ENCODE measurements at regions not wholly inside any gene's neighbourhood (a gene's known extent, or its start where the extent isn't known, plus 50 kb on each side); places are given as distances from the start of the nearest gene placed in this dataset.

GRCh38 chr3:34742151-34742550 is 897.2 kb upstream of the ARPP21 start (continued):
- TF ChIP-seq, protein P1, sequence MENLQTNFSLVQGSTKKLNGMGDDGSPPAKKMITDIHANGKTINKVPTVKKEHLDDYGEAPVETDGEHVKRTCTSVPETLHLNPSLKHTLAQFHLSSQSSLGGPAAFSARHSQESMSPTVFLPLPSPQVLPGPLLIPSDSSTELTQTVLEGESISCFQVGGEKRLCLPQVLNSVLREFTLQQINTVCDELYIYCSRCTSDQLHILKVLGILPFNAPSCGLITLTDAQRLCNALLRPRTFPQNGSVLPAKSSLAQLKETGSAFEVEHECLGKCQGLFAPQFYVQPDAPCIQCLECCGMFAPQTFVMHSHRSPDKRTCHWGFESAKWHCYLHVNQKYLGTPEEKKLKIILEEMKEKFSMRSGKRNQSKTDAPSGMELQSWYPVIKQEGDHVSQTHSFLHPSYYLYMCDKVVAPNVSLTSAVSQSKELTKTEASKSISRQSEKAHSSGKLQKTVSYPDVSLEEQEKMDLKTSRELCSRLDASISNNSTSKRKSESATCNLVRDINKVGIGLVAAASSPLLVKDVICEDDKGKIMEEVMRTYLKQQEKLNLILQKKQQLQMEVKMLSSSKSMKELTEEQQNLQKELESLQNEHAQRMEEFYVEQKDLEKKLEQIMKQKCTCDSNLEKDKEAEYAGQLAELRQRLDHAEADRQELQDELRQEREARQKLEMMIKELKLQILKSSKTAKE (IDR thresholded peaks at IDR 0.05; ENCODE audit: low read depth, poor library complexity, severe bottlenecking), result no peak
- TF ChIP-seq SPI1 (IDR thresholded peaks at IDR 0.05; ENCODE audit: borderline replicate concordance, insufficient read depth, low read depth, low read length) (no peak), MAX (IDR thresholded peaks at IDR 0.05; ENCODE audit: low read depth, low read length) (no peak), TBL1XR1 (IDR thresholded peaks at IDR 0.05; ENCODE audit: low read depth, low read length) (no peak)

DNA sequence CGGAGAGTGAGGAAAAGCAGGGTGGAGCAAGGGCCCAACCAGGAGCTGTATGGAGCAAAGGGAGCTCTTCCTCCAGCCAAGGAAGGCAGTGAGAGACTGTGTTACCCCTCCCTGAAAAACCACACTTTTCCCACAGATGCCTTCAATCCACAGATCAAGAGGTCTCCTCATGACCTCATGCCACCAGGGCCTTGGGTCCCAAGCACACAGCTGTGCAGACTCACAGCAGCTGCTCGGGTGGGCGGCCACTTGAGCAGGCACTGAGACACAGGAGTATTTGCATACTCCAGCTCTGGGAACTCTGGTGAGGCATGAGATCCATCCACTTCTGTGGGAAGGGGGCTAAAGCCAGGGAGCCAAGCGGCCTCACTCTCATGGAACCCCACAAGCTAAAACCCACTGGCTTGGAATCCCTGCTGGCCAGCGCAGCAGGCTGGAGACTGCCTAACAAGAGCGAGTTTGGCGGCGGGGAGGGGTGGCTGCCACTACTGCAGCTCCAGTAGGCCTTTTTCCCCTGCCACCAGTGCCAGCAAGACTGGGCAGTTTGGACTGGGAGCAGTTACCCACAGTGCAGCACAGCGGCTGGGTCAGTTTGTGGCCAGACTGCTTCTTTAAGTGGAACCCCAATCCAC is 880.6 kb upstream of the ARPP21 start:
- ChIA-PET RAD21 (ENCODE audit: unreplicated experiment) (no interaction called here), POLR2A (no interaction called here), SMC1A (ENCODE audit: uncharacterized antibody, unreplicated experiment) (no interaction called here), CTCF (no interaction called here)
- Histone ChIP-seq H4K20me1 (ENCODE audit: control insufficient read depth, insufficient read depth) (no peaks in the 10 kb centered on the region), H3K9me3 (replicated peaks; ENCODE audit: control insufficient read depth, insufficient read depth, low read length) (no peaks in the 10 kb centered on the region), H3K4me1 (ENCODE audit: control insufficient read depth, insufficient read depth, low read length) (no peaks in the 10 kb centered on the region), H3K27me3 (replicated peaks in 1 of 2; ENCODE audit: control insufficient read depth in 2 of 2, insufficient read depth in 2 of 2, low read length in 1 of 2) (no peaks in the 10 kb centered on the region), H3K36me3 (ENCODE audit: control insufficient read depth in 2 of 2, insufficient read depth in 2 of 2, low read length in 1 of 2) (no peaks in the 10 kb centered on the region), H2AFZ (ENCODE audit: control insufficient read depth, low read depth, low read length) (no peak overlapping the region), H3K9ac (ENCODE audit: control insufficient read depth, insufficient read depth, low read length) (no peak overlapping the region), H3K27ac (ENCODE audit: control insufficient read depth, insufficient read depth) (no peak overlapping the region), H3K4me3 (no peak overlapping the region), H3K79me2 (ENCODE audit: control insufficient read depth, insufficient read depth, low read length) (no peaks in the 10 kb centered on the region), H3K4me2 (ENCODE audit: control insufficient read depth, insufficient read depth) (no peak overlapping the region)
- FAIRE-seq, result no peak
- no peak for DNase-seq (ENCODE audit: low read depth, low spot score)
- ATAC-seq, result no peak
- intact Hi-C loops (cut with micrococcal nuclease; ENCODE audit: unreplicated experiment), result no loop called here
- in situ Hi-C loops (cut with MboI), result no loop called here
- no peak for TF ChIP-seq MYC (IDR thresholded peaks at IDR 0.05; ENCODE audit: insufficient read depth, insufficient read length, insufficient replicate concordance, low read length, severe bottlenecking)
- TF ChIP-seq JUND (IDR thresholded peaks at IDR 0.05; ENCODE audit: low read depth, low read length), result no peak
- no peak for TF ChIP-seq DPF2 (IDR thresholded peaks at IDR 0.05)
- no peak for TF ChIP-seq BRCA1 (IDR thresholded peaks at IDR 0.05; ENCODE audit: low read depth, low read length)
- WGBS (ENCODE audit: insufficient coverage, insufficient replicate concordance, low lambda C conversion rate, missing lambda C conversion rate), result 43% methylated on average over 9 of the region's 9 CpGs
- BruUV-seq (replicated peaks), result no TSS peak
